T47D (cell line): ENCODE measurements at regions not wholly inside any gene's neighbourhood (a gene's known extent, or its start where the extent isn't known, plus 50 kb on each side); places are given as distances from the start of the nearest gene placed in this dataset.
"Not testable (repeated sequence)": the region's sequence is repeated elsewhere in the genome, so short reads cannot be mapped to it uniquely, and the experiment has no call there.

Source experiments
- DNase-seq, 2 experiments: peaks; one replicate each; pipeline versions ENCODE4 v3.0.0 to v3.0.0-alpha.2; 2011 to 2012; ENCODE audit warnings: low read depth in 1 of 2, low spot score in 1 of 2
- JUND ChIP-seq: IDR thresholded peaks from 2 replicates; pipeline ENCODE4 v1.6.1; 2012; ENCODE audit warnings: low read depth
- in situ Hi-C: cut with HindIII; loops from 2 replicates; pipeline ENCODE4 v1.10.0; 2016; ENCODE audit warnings: low sequenced_read_pairs, low pct_unique_long_range_greater_than_20kb

- DNase-seq = no peak
- in situ Hi-C loops = no loop called here
- TF ChIP-seq JUND = no peak
These were observed 1276.9 kb upstream of the ADGRL2 start for GRCh38 chr1:80523861-80524260.

DNA sequence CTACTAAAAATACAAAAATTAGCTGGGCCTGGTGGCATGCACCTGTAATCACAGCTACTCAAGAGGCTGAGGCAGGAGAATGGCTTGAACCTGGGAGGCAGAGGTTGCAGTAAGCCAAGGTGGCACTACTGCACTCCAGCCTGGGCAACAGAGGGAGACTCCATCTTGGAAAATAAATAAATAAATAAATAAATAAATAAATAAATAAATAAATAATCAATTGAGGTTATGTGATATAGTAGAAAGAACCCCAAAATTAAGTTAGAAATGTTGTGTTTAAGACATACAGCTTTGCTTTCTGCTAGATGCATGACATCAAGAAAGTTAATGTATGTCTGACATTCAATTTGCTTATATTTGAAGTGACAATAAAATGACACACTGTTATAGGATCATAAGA is 1277.7 kb upstream of the ADGRL2 start:
- DNase-seq, in situ Hi-C loops: not testable (repeated sequence)

- in situ Hi-C loops = no loop called here
- no peak for DNase-seq
- TF ChIP-seq JUND = no peak
These were observed 1279.8 kb upstream of the ADGRL2 start for GRCh38 chr1:80520949-80521348.

GRCh38 chr1:80517062-80517461 is 1283.7 kb upstream of the ADGRL2 start:
- in situ Hi-C loops = no loop called here
- DNase-seq = no peak
- TF ChIP-seq JUND = no peak

DNA sequence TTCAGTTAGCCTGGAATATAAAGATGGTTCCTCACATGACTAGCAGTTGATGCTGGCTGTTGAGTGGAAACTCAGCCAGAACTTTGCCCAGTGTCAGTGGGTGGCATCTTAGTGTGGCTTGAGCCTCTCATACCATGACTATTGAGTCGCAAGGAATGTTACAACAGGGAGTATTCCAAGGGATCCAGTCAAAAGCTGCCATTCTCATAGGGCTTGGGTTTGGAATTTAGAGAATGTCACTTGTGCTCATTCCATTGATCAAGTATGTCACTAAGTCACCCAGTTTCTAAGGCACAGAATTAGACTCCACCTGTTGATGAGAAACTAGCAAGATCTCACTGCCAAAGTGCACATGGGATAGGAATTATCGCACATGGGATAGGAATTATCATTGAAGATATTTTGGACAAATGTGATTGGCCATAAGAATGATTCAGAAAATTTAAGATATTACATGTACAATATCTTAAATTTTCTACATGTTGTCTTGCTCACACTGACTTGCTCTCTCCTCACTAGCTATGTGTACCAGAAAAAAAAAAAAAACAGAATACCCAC is 1290.7 kb upstream of the ADGRL2 start:
- DNase-seq = peak in 1 of 2 experiments; percentile 68
- in situ Hi-C loops = no loop called here
- no peak for TF ChIP-seq JUND

- TF ChIP-seq JUND = no peak
- in situ Hi-C loops = no loop called here
These were observed 1294.5 kb upstream of the ADGRL2 start for GRCh38 chr1:80506216-80506615.

GRCh38 chr1:80498673-80499072 is 1302.1 kb upstream of the ADGRL2 start:
- TF ChIP-seq JUND = no peak
- in situ Hi-C loops = no loop called here
- DNase-seq = no peak

More at GRCh38 chr1:80506216-80506615, 1294.5 kb upstream of the ADGRL2 start:
- DNase-seq = no peak

DNA sequence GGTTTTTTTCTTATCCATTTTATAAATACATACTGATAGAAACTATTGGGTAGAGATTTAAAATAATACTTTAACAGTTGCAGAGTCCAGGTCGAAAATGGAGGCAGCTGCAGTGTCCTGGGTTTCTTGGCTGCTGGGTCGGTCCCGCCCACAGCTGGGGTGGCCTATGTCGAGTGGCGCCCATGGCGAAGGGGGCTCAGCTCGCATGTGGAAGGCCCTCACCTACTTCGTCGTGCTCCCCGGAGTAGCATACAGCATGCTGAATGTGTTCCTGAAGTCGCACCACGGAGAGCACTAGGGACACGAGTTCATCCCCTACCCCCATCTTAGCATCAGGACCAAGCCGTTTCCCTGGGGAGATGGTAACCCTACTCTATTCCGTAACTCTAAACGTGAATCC is 1304.9 kb upstream of the ADGRL2 start:
- DNase-seq = no peak
- in situ Hi-C loops = no loop called here
- no peak for TF ChIP-seq JUND

DNA sequence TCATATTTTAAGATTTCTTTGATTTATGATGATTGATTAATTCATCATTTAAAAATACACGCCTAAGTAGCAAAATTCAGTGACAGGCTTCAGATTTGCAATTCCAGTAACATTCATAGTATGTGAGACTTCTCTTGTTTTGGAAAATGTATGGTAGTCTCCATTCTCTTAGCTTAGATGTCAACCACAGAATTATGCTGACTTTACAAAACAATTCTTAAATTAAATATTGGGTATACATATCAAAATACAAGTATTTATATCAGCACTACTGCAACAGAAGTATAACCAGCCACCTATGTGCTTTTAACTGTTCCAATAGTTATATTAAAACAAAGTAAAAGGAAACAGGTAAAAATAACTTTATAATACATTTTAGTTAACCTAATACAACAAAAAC is 1328.6 kb upstream of the ADGRL2 start:
- TF ChIP-seq JUND = no peak
- in situ Hi-C loops = no loop called here
- DNase-seq = no peak

DNA sequence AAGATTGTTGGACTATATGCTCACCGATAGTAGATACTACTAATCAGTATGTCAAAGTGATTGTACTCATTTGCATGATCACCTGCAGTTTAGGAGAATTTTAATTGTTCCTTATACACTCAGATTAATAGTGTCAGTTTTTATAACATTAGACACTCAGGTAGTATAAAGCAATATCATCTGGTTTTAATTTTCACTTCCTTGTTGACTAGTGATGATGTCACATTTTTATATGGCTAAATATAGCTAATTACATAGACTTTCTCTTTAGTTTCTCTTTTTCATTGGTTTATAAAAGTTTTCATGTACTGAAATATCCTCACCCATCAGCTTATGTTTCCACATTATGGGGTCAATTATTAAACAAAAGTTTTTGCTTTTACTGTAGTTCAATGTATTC is 1332.4 kb upstream of the ADGRL2 start:
- no peak for DNase-seq
- in situ Hi-C loops = no loop called here
- no peak for TF ChIP-seq JUND

DNA sequence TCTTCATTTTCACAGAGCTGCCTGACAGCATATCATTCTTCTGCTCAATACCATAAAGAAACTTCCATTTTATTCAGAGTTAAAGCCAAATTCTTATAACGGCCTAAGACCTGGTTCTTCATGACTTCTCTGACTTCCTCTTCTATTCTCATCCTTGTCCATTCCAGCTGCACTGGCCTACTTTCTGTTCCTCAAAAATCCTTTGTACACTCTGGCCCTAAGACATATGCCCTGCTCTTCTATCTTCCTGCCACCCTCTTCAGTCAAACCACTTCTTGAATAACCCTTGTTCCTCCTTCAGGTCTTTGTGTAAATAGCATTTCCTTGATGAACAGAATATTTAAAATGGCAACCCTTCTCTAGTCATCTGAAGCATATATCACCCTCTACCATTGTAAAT is 1338.7 kb upstream of the ADGRL2 start:
- TF ChIP-seq JUND = no peak
- in situ Hi-C loops = no loop called here
- DNase-seq = no peak

DNA sequence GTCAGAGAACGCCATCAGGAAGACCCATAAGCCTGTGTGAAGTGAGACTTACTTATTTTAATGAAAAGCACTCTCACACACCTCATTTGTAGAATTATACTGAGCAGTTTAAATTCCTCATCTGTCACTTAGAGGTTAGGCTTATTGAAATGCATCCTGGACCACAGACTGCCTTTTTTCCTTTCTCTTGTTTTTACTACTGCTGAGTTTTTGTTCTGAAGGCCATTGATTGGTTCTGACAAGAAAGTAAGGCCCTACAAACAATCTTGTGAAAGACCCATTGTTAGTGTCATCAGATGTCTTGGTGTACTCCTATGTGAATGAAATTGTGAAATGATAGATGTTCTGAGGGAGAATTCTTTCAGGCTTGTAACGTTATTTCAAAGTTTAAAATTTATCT is 1343.3 kb upstream of the ADGRL2 start:
- DNase-seq = no peak
- no peak for TF ChIP-seq JUND
- in situ Hi-C loops = no loop called here

DNA sequence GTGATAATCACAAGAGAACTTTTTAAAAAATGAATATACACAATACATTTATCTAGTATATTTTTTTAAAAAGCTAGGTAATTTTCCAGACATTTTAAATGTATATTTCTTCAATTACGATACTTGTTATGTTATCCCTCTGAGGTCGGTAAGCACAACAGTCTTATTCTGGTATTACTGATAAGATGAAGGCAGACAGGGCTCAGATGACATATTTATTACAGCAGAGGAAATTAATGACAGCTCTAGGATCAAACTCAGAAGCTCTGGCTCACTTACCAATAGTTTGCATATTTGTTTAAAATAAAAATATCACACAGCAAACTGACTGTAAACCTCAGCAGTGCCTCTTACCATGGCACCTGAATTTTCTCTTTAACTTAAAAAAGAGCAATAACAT is 1347.0 kb upstream of the ADGRL2 start:
- TF ChIP-seq JUND = no peak
- no peak for DNase-seq
- in situ Hi-C loops = no loop called here

GRCh38 chr1:80450711-80451110 is 1350.0 kb upstream of the ADGRL2 start:
- in situ Hi-C loops = no loop called here

DNA sequence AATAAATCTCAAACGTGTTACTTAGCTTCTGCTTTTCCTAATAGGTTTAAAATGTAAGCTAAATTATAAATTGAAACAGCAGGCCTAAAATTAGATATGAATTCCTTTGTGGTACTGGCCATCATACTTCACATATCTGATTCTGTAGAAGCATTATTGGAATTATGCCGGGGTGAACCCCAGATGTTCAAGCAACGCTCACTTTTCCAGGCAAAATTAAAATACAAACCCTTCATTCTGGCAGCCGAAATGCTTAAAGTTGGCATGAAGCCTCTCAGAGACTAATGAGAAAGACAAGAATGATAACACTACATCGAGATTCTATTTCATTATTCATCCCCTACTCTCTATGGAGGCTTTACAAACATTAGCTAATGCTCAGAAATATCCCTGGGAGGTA is 1352.7 kb upstream of the ADGRL2 start:
- no peak for DNase-seq
- TF ChIP-seq JUND = no peak
- in situ Hi-C loops = no loop called here

More at GRCh38 chr1:80450711-80451110, 1350.0 kb upstream of the ADGRL2 start:
- no peak for TF ChIP-seq JUND
- DNase-seq = no peak
